ENCODE measurements at regions not wholly inside any gene's neighbourhood (a gene's known extent, or its start where the extent isn't known, plus 50 kb on each side); places are given as distances from the start of the nearest gene placed in this dataset.

- no peak for TF ChIP-seq CTCF (IDR thresholded peaks at IDR 0.05; ENCODE audit: low read depth, low read length, missing control alignments)
- no peak overlapping the region for H3K4me3 ChIP-seq (replicated peaks; ENCODE audit: low read depth, low read length)
- no peak for DNase-seq (ENCODE audit: extremely low read depth, low read depth)
Measured at GRCh38 chr3:178223876-178224275, 312.4 kb upstream of the KCNMB2 start.

- TF ChIP-seq CTCF (IDR thresholded peaks at IDR 0.05; ENCODE audit: low read depth, low read length, missing control alignments): no peak
- no peak overlapping the region for H3K4me3 ChIP-seq (replicated peaks; ENCODE audit: low read depth, low read length)
- DNase-seq (ENCODE audit: extremely low read depth, low read depth): no peak
Measured at GRCh38 chr3:178226094-178226493, 310.1 kb upstream of the KCNMB2 start.

- DNase-seq (ENCODE audit: extremely low read depth, low read depth): no peak
- H3K4me3 ChIP-seq (replicated peaks; ENCODE audit: low read depth, low read length): no peak overlapping the region
- TF ChIP-seq CTCF (IDR thresholded peaks at IDR 0.05; ENCODE audit: low read depth, low read length, missing control alignments): no peak
Measured at GRCh38 chr3:178231645-178232044, 304.6 kb upstream of the KCNMB2 start.

- DNase-seq (ENCODE audit: extremely low read depth, low read depth): no peak
- no peak overlapping the region for H3K4me3 ChIP-seq (replicated peaks; ENCODE audit: low read depth, low read length)
- no peak for TF ChIP-seq CTCF (IDR thresholded peaks at IDR 0.05; ENCODE audit: low read depth, low read length, missing control alignments)
Measured at GRCh38 chr3:178233371-178234071, 302.7 kb upstream of the KCNMB2 start.

- TF ChIP-seq CTCF (IDR thresholded peaks at IDR 0.05; ENCODE audit: low read depth, low read length, missing control alignments): no peak
- H3K4me3 ChIP-seq (replicated peaks; ENCODE audit: low read depth, low read length): no peak overlapping the region
- no peak for DNase-seq (ENCODE audit: extremely low read depth, low read depth)
Measured at GRCh38 chr3:178236555-178237277, 299.5 kb upstream of the KCNMB2 start.

GRCh38 chr3:178238179-178238578 is 298.1 kb upstream of the KCNMB2 start:
- no peak for TF ChIP-seq CTCF (IDR thresholded peaks at IDR 0.05; ENCODE audit: low read depth, low read length, missing control alignments)
- no peak for DNase-seq (ENCODE audit: extremely low read depth, low read depth)
- H3K4me3 ChIP-seq (replicated peaks; ENCODE audit: low read depth, low read length): no peak overlapping the region

All from HFF-Myc (cell line).